Kidney (tissue), 13 donors: ENCODE measurements at regions not wholly inside any gene's neighbourhood (a gene's known extent, or its start where the extent isn't known, plus 50 kb on each side); places are given as distances from the start of the nearest gene placed in this dataset.

Experiments used
- DNase-seq, 5 donors: peaks; one replicate each; pipeline ENCODE4 v3.0.0-alpha.2; 2013 to 2020
- FAIRE-seq: peaks from 2 replicates; lab custom pipeline; 2012; peaks lifted over from hg19 to GRCh38; lab: Jason Lieb, UNC
- H3K27ac ChIP-seq, 2 donors: one replicate each; pipeline ENCODE4 v1.7.0; 2013; ENCODE audit warnings: low read depth in 2 of 2, low read length in 2 of 2, inconsistent platforms in 1 of 2
- H3K27me3 ChIP-seq: one replicate; pipeline ENCODE4 v1.7.1; 2013; ENCODE audit warnings: low read length, inconsistent platforms; ENCODE audit not compliant: control insufficient read depth, insufficient read depth
- H3K36me3 ChIP-seq, 3 donors: one replicate each; pipeline versions ENCODE4 v1.7.0 to v1.7.1; 2013; ENCODE audit warnings: low read length in 3 of 3, control low read depth in 1 of 3, inconsistent platforms in 1 of 3; ENCODE audit not compliant: insufficient read depth in 3 of 3, control insufficient read depth in 2 of 3
- H3K4me1 ChIP-seq, 3 donors: one replicate each; pipeline versions ENCODE4 v1.7.0 to v1.7.1; 2013; ENCODE audit warnings: low read length in 3 of 3, inconsistent platforms in 1 of 3, low read depth in 1 of 3; ENCODE audit not compliant: control insufficient read depth in 2 of 3, insufficient read depth in 2 of 3
- H3K4me3 ChIP-seq, 3 donors: one replicate each; pipeline versions ENCODE4 v1.7.0 to v1.8.1; 2013; ENCODE audit warnings: low read length in 3 of 3, control low read depth in 1 of 3, inconsistent platforms in 1 of 3
- H3K9ac ChIP-seq, 3 donors: one replicate each; pipeline versions ENCODE4 v1.7.0 to v1.7.1; 2013; ENCODE audit warnings: low read length in 3 of 3, control low read depth in 1 of 3, inconsistent platforms in 1 of 3
- H3K9me3 ChIP-seq, 3 donors: one replicate each; pipeline versions ENCODE4 v1.7.0 to v1.7.1; 2013; ENCODE audit warnings: low read length in 3 of 3, control low read depth in 1 of 3, inconsistent platforms in 1 of 3; ENCODE audit not compliant: control insufficient read depth in 2 of 3, insufficient read depth in 1 of 3
- intact Hi-C: fragments of 100-400 bp; cut with DNase I; formaldehyde crosslinking; loops from one replicate; pipeline ENCODE4 v1.11.1; 2022
- TF ChIP-seq, protein P1 (sequence below): IDR thresholded peaks from 3 replicates; pipeline ENCODE4 v1.5.1; 2012; ENCODE audit warnings: mild to moderate bottlenecking, moderate library complexity, borderline replicate concordance; ENCODE audit not compliant: insufficient read depth; ENCODE audit errors: extremely low read depth
- donor health status: control.
- donor health status: control.
- donor health status: control.
- donor health status: control.
- donor health status: control.
- donor health status: DM: yes; HTN: yes; CAD: no.
- donor health status: Normal renal cell carcinoma (clear cell type).

GRCh38 chr2:8457699-8458502, 224.0 kb upstream of the ID2 start:
- Histone ChIP-seq H3K27me3 (no peaks in the 10 kb centered on the region), H3K9me3 (no peaks in the 10 kb centered on the region)
- peak in 1 of 5 donors; percentile 40 for DNase-seq

DNA sequence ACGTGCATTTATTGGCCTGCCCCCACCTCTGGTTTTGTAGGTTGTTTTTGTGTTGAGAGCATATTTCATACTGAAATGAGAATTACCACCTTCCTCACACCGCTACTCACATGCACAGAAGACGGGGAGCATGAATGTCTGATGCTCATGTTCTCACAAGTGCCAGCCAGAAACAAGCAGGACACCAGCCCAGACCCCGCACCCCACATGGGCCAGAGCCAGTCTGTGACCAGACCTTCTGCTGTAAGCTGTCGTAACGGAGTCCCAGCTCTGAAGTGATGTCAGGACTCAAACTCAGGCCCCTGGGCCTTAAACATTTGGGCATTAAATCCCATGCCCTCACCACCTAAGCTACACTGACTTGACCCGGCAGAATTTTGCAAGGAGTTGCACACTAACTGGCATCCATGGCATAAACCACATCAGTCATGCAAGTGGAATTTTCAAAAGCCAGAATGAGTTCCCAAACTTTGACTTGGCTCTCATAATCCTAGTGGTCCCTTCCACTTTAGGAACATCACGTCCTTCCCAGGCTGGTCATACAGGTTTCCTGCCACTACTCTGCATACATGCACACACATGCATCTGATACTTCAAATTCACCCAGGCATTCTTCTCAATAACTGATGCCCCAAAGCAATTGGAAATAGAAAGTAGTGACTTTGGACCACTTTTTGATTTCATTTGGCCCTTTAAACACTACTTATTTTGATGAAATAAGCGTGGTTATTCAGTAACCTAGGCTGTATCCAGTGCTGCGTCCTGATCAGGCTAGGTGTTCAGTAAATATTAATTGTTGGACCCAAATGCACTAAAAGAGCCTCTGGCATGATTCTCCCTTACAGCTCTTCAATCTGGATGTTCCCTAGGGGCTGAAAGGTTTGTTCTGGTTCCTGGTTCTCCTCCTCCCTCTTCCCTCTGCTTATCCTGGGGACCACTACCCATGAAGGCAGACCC, 223.1 kb upstream of the ID2 start:
- no peak overlapping the region for H3K9ac ChIP-seq
- intact Hi-C loops = no loop called here
- no peaks in the 10 kb centered on the region for H3K36me3 ChIP-seq
- FAIRE-seq (no peak), DNase-seq (no peak)
- H3K27me3 ChIP-seq = no peaks in the 10 kb centered on the region
- H3K9me3 ChIP-seq = no peaks in the 10 kb centered on the region
- no peaks in the 10 kb centered on the region for H3K4me1 ChIP-seq
- TF ChIP-seq, protein P1, sequence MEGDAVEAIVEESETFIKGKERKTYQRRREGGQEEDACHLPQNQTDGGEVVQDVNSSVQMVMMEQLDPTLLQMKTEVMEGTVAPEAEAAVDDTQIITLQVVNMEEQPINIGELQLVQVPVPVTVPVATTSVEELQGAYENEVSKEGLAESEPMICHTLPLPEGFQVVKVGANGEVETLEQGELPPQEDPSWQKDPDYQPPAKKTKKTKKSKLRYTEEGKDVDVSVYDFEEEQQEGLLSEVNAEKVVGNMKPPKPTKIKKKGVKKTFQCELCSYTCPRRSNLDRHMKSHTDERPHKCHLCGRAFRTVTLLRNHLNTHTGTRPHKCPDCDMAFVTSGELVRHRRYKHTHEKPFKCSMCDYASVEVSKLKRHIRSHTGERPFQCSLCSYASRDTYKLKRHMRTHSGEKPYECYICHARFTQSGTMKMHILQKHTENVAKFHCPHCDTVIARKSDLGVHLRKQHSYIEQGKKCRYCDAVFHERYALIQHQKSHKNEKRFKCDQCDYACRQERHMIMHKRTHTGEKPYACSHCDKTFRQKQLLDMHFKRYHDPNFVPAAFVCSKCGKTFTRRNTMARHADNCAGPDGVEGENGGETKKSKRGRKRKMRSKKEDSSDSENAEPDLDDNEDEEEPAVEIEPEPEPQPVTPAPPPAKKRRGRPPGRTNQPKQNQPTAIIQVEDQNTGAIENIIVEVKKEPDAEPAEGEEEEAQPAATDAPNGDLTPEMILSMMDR = no peak
- H3K27ac ChIP-seq = no peak overlapping the region
- H3K4me3 ChIP-seq = no peak overlapping the region

More at GRCh38 chr2:8457699-8458502, 224.0 kb upstream of the ID2 start:
- H3K27ac ChIP-seq = no peak overlapping the region
- intact Hi-C loops = no loop called here
- TF ChIP-seq, protein P1 = no peak
- H3K9ac ChIP-seq = peak overlapping the region in 1 of 3 donors; percentile 46
- H3K4me1 ChIP-seq = no peaks in the 10 kb centered on the region
- H3K4me3 ChIP-seq = peak overlapping the region in 2 of 3 donors; percentile 26 to 43
- no peaks in the 10 kb centered on the region for H3K36me3 ChIP-seq
- FAIRE-seq = no peak

DNA sequence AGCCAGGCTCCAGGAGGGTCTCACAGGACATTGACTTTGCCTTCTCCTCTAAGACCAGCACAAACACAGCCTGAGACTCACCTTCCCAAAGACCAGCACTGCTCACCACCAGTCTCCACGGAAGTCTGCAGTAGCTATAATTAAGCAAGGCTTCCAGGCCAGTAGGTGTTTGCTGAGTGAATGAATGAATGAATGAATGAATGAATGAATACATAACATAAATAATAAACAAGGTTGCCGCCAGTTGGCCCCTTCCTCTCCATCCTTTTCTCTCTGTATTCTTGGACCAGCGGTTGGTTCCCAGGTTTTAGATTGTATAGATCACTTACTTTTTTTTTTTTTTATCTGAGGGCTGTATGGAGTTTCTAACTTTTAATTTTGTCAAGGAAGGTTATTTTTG, 222.4 kb upstream of the ID2 start:
- H3K9ac ChIP-seq = no peak overlapping the region
- no peak overlapping the region for H3K27ac ChIP-seq
- DNase-seq = no peak
- no peaks in the 10 kb centered on the region for H3K9me3 ChIP-seq
- no peaks in the 10 kb centered on the region for H3K4me1 ChIP-seq
- no peaks in the 10 kb centered on the region for H3K27me3 ChIP-seq
- H3K4me3 ChIP-seq = no peak overlapping the region
- FAIRE-seq = no peak
- TF ChIP-seq, protein P1 = no peak
- H3K36me3 ChIP-seq = no peaks in the 10 kb centered on the region
- intact Hi-C loops = no loop called here
